IPS-NIHi11 (cell line): ENCODE measurements at regions not wholly inside any gene's neighbourhood (a gene's known extent, or its start where the extent isn't known, plus 50 kb on each side); places are given as distances from the start of the nearest gene placed in this dataset.
A peak's percentile ranks its signal among the peaks of the same experiment; 100 is the strongest.
"Not testable (repeated sequence)": the region's sequence is repeated elsewhere in the genome, so short reads cannot be mapped to it uniquely, and the experiment has no call there.

ENCODE experiments used
- DNase-seq: peaks from one replicate; pipeline ENCODE4 v3.0.0; 2012; ENCODE audit warnings: mixed read lengths, low spot score

DNA sequence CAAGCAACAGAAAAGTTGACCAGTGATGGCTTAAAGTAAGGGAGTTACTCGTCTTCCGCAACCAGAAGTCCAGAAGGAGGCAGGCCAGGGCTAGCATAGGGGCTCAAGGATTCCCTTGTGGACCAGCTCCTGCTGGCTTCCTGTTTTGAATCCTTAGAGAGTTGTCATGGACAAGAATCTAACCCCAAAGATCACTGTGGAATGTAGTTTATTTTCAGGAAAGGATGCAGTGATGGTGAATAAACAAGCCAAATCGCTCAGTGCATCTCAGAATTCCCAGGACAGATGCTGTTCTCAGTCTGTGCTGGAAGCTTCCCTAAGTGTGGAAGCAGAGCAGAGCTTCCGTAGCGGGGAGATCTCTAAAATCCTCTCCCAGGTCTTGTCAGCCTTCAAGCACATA is 311.3 kb downstream of the C12orf75 start:
- no peak for DNase-seq

DNA sequence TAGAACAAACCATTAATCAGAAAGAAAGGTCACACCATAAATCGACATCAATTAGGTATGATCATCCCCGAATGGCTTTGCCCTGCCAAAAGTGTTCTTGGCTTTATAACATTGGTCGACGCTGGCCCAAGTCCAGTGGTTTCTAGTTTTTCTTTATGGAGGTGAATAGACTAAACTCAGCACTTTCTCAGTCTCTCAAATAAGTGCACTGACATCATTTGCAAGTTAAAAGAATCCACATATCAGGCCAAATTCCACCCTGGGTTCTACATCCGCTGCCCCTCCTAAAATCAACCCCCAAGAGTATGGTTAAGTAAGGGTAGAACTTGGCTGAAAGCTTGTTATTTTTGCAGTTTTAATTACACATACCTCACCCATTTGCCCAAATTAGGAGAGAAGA is 314.3 kb downstream of the C12orf75 start:
- DNase-seq: no peak

DNA sequence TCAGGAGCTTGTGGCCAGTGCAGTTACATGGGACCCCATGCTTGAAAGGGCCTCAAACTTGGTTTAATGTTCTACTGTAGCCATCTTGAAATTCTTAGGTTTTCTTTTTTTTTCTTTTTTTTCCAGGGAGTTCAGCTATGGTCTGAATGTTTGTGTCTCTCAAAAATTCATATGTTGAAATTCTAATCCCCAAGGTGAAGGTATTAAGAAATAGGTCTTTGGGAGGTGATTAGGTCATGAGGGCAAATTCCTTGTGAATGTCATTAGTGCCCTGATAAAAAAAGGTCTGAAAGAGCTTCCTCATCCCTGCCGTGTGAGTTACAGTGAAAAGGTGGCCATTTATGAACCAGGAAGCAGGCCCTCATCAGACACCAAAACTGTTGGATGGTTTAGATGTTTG is 324.1 kb downstream of the C12orf75 start:
- no peak for DNase-seq

DNA sequence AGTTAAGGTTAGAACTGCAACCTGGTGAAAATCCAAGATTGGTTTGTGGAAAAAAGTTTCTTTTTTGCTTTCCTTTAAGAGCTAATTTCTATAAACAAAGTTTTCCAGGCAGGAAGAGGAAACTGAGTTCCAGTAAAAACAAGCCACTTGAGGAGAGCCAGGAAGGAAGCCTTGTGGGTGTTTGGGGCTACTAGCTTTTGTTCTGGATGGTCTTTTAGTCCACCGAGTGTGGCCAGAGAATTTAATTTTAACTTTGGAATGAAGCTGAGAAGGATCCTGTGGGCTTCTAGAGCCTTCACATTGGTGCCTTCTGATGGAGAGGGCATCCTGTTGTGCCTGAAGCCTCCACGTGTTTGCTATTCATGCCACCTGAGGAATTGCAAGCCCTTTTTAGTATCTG is 327.9 kb downstream of the C12orf75 start:
- no peak for DNase-seq

DNA sequence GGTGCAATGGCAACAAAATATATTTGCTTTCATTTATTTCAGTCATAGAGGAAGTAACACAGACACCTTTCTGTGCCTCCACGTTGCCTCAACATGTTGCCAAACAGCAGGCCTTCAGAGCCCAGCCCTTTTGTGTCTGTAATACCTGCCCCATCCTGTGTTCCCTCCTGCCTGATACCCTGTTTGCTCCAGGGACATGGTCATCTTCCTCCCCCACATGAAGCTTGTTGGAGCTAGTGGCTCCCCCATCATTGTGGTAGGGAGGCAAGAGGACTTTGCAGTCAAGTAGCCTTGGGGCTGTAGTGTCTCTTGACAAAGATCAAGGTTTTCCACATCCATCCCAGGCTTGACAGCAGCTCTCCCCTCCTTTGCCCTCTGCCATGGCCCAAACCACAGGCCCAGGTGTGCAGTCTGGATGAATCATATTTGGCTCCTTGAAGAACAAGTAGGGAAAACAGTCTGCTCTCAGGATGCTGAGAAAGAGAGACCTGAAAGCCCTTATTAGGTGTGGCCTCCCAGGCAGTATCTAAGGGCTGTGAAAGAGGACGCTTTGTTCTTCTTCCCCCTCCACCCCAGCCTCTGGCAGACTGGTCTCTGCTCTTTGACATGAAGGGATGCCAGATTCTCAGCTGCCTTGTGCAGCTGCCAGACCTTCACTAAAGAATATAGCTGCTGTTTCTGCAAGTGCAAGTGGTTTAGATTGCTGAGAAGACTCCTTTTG is 329.0 kb downstream of the C12orf75 start:
- DNase-seq: no peak

DNA sequence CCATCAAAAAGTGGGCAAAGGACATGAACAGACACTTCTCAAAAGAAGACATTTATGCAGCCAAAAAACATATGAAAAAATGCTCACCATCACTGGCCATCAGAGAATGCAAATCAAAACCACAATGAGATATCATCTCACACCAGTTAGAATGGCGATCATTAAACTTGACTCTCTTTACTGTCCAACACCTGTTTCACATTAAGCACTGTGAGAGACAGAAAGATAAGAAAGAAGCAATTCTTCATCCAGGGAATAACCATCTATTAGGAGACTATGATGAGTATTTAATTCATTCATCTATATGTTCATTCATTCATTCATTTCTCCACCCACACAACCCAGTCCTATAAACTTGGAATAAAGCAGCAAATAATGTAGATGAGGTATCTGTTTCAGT is 334.3 kb downstream of the C12orf75 start:
- DNase-seq: not testable (repeated sequence)

DNA sequence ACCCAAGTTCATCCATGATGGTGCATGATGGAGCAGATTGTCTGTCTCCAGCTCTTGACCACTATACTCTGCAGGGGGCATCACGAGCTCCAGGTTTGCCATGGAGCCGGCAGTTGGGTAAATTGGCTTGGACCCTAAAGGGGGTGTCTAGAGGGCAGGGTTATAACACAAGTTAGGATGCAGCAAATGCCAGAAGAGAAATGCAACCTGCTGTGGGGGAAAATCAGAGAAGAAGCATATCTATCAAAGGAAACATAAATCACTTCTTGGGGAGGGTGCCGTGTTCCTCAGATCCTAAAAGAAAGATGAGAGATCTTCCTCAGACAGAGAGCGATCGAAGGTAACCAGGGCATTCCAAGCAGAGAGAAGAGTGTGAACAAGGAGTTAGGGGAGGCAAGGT is 334.9 kb downstream of the C12orf75 start:
- no peak for DNase-seq

DNA sequence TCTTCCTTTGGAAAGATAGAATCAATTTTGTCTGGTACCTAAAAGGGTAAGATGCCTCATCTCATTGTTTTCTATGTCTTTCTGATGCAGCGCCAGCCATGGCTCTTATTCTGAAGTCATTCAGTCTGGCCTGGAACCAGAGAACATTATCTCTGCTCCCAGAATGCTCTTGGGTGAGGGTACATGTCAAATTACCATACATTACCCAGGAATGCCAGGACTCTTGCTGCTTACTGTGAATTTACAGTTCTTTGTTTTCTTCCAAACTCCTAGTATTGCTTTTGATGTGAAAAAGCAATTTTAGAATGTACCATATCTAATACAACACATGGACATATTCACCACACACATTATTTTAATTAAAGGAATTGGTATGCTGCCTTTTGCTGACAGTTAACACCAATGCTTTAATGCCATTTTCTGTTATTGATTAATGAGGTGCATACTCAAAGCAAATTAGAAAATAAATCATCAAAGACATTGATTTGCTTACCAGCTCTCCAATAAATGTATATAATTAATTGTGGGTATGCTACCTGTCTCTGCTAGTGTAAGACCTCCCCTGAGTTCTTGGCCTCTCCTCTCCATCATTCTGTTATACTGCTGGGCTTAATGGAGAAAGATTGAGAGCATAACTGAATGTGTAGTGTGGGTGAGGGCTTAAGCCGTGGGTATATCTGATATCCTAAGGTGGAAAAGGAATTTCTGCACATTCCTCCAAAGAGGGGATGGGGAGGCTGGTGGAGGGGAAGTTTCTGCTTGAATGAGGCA is 337.7 kb downstream of the C12orf75 start:
- DNase-seq: no peak

DNA sequence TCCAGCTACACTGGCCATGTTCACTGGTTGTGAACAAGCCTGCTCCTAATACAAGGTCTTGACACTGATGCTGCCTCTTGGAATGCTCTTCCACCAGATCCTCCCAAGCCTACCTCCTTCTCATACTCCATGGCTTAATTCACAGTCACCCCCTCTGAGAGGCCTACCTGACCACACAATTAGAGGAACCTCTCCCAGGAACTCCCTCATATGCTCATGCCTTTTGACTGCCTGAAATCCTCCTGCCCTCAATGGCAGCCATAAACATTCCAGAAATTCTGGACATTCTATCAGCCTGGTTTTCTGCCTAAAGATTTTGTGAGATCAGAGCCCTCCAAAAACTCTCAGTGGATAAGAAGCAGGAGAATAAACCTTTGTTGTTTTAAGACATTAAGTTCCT is 340.2 kb downstream of the C12orf75 start:
- no peak for DNase-seq

DNA sequence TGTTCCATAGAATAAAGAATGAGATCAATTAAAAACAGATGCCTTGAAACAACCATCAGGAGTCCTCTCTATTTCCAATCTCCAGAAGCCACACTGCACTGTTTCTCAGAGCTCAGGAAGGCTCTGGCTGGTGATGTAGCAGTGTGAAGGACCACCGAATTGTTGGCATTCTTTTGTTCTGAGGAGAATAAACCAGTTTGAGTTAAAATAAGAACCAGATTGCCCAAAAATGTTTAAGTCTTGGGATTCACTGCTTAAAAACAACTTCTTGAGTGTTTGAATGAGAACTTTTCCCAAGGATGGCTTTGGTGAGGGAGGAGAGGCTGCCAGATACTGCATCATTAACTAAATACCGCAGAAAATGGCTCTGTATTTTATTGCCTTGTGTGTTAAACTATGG is 341.2 kb downstream of the C12orf75 start:
- no peak for DNase-seq

DNA sequence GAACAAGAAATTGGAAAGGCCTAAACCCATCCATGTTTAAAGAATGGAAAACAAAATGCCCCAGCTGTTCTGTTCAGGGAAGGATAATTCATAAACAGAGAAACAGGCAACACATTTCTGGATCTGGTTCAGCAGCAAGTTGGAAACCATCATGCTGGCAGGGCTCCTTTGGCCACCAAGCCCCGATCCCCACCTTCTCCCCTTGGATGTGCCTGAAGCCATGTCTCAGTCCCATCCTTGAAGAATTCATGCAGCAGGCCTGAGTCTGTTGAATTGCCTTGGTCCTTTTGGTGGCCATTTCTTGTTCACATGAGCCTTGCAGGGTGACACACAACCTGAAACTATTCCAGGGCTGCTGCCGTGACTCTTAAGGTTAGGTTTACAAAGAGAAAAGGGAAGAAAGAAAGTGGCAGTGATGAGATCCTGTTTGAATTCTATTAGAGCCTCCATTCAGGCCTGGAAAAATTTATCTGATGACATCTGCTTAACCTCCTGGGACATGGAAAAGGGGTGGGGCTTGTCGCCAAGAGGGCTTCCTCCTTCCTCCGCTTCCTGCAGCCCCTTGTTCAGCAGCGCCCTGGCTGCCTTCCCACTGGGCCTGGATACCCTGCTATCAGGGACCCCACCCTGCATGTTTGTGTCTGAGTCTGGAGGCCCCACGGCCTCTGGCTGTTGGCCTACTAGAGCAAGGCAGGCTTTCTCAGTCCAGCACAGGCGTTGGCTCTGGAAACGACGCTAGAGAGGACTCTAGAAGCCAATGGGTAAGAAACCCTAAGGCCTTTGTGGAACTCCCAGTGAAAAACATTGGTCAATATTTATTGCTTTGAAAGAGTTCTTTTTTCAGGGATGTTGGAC is 341.9 kb downstream of the C12orf75 start:
- DNase-seq: no peak

DNA sequence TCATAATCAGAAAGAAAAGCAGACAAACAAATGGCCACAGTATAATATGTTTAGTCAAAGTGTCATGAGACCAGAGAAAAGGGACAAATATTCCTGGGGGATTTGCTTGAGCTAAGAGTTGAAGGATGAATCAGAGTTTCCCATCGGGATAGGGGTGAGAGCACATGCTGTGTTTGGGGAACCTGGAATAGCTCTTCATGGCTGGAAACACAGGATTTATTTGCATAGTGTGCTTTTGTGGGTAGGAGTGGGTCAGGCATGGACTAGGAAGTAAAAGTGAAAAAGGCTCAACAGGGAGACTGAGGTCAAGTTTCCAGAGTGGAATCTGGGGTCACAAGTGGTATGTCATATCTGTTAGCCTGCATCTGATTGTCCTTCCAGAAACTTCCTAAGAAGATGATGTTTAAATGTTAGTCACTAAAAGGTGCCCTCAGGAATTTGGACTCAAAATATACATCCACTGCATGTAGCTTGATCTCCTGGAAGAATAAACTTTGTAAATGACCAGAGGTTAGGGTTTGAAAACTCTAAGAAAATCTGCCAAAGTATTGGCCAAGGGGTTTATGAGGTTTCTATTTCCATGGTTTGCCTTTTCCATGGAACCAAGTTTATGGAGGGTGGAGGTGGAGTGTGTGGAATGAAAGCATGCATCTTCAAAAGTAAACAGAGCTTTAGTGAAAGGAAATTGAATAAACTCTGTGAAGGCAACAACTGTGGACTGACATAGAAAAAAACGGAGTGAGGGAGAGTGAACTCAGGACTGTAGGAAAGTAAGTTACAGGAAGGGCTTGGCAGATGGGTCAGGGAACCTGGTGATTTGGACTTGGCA is 344.6 kb downstream of the C12orf75 start:
- DNase-seq: no peak

DNA sequence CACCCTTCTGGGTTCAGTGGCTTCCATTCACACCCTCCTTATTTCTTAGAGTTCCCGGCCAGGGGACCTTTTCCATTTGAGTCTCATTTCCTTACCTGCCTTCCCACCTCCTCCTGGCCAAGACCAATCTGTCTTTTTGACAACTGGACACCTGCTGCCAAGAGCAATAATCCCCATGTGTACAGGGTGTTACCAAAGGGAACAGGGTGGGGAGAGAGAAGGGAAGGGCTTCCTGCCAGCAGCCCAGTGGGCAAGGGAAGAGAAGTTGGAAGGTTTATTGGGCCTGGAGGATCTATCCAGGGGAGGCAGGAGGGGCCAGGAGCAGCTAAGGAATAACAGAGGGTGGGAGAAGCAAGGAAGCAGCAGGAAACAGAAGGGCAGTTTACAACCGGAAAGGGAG is 346.2 kb downstream of the C12orf75 start:
- peak; percentile 38 for DNase-seq

DNA sequence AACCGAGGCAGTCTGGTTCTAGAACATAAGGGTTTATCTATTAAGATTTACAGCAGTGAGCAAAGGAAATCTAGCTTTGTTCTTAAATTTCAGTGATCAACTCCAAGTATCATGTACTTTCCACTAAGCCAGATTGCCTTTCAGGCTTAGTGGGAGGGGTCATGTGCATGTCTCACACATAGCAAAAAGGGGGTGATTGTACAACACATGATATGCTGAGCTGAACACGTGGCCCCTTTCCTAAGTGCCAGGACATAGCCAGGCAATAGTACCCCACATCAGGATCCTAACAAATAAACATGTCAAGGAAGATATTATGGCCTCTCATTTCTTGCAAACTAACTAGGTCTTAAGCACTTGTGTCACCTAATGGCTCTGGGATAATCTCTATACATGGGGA is 347.2 kb downstream of the C12orf75 start:
- DNase-seq: no peak

DNA sequence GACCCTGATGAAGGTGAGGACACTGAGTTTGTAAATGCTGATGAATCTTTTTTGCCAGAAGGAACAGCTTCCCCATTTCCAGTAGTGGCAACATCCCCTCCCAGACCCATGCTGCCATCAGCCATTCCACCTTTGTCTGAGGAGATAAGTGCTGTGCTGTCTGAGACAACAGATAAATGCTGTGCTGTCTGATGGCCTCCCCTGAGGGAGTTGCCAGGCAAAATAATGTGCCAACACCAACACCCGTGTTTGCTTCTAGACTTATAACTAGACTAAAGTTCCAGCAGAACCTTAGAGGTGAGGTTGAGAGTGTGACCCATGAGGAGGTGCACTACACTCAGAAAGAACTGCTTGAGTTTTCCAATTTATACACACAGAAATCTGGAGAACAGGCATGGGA is 349.5 kb downstream of the C12orf75 start:
- DNase-seq: no peak

DNA sequence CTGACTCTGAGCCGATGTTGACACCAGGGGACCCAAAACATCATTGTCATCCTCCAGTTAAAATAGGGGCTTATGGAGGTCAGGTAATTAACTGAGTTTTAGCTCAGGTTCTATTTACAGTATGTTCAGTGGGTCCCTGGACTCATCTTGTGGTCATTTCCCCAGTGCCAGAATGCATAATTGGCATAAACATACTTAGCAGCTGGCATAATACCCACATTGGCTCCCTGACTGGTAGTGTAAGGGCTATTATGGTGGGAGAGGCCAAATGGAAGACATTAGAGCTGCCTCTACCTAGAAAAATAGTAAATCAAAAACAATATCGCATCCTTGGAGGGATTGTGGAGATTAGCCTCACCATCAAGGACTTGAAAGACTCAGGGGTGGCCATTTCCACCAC is 350.9 kb downstream of the C12orf75 start:
- DNase-seq: no peak

DNA sequence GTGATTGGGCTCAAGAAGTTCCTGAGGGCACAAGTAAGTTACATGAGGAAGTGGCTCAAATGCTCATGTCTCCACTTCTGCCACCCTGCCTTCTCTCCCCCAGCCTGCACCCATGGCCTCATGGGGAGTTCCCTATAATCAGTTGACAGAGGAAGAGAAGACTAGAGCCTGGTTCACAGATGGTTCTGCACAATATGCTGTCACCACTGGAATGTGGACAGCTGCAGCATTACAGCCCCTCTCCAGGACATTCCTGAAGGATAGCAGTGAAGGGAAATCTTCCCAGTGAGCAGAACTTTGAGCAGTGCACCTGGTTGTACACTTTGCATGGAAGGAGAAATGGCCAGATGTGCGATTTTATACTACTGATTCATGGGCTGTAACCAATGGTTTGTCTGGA is 352.3 kb downstream of the C12orf75 start:
- not testable (repeated sequence) for DNase-seq

DNA sequence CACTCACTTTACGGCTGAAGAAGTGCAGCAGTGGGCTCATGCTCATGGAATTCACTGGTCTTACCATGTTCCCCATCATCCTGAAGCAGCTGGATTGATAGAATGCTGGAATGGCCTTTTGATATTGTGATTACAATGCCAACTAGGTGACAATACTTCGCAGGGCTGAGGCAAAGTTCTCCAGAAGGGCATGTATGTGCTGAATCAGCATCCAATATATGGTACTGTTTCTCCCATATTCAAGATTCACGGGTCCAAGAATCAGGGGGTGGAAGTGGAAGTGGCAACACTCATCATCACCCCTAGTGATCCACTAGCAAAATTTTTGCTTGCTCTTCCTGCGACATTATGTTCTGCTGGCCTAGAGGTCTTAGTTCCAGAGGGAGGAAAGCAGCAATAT is 353.3 kb downstream of the C12orf75 start:
- not testable (repeated sequence) for DNase-seq

DNA sequence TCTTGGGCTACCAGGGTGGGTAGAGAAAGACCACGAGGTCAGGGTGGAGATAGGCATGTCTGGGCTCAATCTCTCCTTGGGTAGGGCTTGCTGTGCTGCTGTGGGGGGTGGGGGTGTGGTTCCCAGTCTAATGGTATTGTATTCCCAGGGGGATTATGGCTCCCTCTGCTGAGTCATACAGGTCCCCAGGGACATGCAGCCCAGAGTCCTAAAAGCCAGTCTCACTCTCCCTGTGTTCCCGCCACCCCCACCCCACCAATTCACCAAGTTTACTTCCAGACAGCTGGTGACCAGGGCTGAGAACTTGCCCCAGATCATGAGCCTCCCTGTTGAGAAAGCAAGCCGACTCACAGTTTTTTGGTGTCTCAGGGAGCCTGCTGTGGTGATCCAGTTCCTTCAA is 367.6 kb downstream of the C12orf75 start:
- DNase-seq: no peak

DNA sequence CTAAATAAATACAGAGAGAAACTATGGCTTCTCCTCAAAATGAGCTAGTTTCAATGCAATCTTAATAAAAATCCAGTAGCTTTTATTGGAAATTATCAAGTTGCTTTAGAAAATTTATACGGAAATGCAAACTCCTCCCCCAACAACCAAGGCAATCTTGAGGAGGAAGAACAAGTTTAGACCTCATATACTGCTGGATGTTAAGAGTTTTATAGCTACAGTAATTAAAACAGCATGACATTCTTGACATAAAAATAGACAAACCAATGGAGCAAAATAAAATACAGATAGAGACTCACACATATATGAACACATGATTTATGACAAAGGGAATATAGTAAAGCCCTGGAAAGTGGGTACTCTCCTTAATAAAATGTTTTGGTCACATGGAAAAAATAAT is 368.7 kb downstream of the C12orf75 start:
- no peak for DNase-seq

DNA sequence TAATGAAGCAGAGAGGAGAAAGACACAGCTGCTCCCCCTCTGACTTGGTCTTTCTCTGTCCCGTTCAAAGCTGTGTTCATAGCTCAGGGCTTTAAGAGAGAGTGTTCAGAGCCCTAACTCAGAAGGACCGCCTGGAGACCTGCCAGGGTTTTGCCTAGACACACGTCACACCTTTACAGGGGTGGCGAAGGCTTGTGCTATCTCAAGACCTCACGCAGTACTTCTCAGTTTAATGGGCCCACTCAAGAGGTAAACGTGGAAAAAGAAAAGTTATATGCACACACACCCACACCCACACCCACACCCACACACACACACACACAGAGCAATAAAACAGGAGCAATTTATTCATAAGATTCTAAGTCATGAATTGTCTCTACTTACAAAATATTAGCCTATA is 374.3 kb downstream of the C12orf75 start:
- no peak for DNase-seq

DNA sequence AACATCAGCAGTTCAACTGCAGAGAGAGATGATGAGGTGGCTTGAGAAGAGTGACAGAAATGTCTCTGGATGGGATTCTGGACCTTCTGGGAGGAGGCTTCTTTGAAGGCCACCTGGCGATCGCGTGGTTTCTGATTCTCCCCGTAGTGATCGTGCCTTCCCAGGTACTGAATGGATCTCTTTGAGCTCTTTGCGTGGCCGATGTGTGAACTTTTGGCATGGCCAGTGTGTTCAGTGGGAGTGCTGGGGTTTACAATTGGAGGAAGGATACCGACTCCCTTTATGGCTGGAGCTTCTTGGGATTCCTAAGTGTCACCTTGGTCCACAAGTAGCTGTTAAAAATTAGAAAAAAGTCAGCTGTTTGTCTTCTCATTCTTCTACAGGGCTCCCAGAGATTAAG is 374.7 kb downstream of the C12orf75 start:
- DNase-seq: no peak
